OCI-LY7 (cell line): ENCODE measurements at regions not wholly inside any gene's neighbourhood (a gene's known extent, or its start where the extent isn't known, plus 50 kb on each side); places are given as distances from the start of the nearest gene placed in this dataset.

Experiments used
- BruUV-seq: library from RNA; stranded (reverse); fragments of 400-500 nt; replicated peaks from 2 replicates; lab custom pipeline; 2021; lab: Mats Ljungman, UMichigan
- CTCF ChIA-PET: fragments of 300-600 bp; sonication (Branson Sonifier 250); formaldehyde crosslinking; loops from one replicate; lab custom pipeline; 2022; ENCODE audit warnings: antibody characterized with exemption; ENCODE audit not compliant: unreplicated experiment; lab: Charles Lee
- POLR2A ChIA-PET: fragments of 300-600 bp; sonication (Branson Sonifier 250); formaldehyde crosslinking; loops from one replicate; lab custom pipeline; 2022; ENCODE audit warnings: antibody characterized with exemption; lab: Charles Lee
- DNase-seq: peaks from one replicate; pipeline ENCODE4 v3.0.0-alpha.2; 2015; ENCODE audit warnings: low spot score
- H2AFZ ChIP-seq: fragments of 200-600 bp; sonication (generic), shearing (Covaris generic); 2 replicates; pipeline ENCODE4 v1.6.1; 2014; ENCODE audit warnings: mild to moderate bottlenecking, antibody characterized with exemption, low read length, moderate library complexity
- H3K27ac ChIP-seq: fragments of 200-600 bp; sonication (generic); 2 replicates; pipeline ENCODE4 v1.5.1; 2014; ENCODE audit warnings: mixed run types, low read depth, mild to moderate bottlenecking, moderate library complexity, low read length, inconsistent platforms; ENCODE audit not compliant: poor library complexity, severe bottlenecking
- H3K36me3 ChIP-seq: fragments of 200-600 bp; sonication (generic); 2 replicates; pipeline ENCODE4 v1.6.1; 2014; ENCODE audit warnings: mild to moderate bottlenecking, antibody characterized with exemption, low read length, moderate library complexity, mixed read lengths; ENCODE audit not compliant: insufficient read depth
- H3K4me1 ChIP-seq: fragments of 200-600 bp; sonication (generic); 2 replicates; pipeline ENCODE4 v1.5.1; 2014; ENCODE audit warnings: mild to moderate bottlenecking, low read length; ENCODE audit not compliant: insufficient read depth, poor library complexity, severe bottlenecking
- H3K4me2 ChIP-seq: fragments of 200-600 bp; sonication (generic); 2 replicates; pipeline ENCODE4 v1.6.1; 2014; ENCODE audit warnings: mild to moderate bottlenecking, low read length
- H3K4me3 ChIP-seq: fragments of 200-600 bp; sonication (generic); 2 replicates; pipeline ENCODE4 v1.5.1; 2014; ENCODE audit warnings: mild to moderate bottlenecking, low read depth, low read length; ENCODE audit not compliant: poor library complexity, severe bottlenecking
- H3K79me2 ChIP-seq: fragments of 200-600 bp; sonication (generic); 2 replicates; pipeline ENCODE4 v1.6.1; 2016; ENCODE audit warnings: low read depth, mild to moderate bottlenecking, low read length, moderate library complexity, mixed read lengths; ENCODE audit not compliant: insufficient read depth
- H3K9me2 ChIP-seq: fragments of 200-600 bp; sonication (generic); 2 replicates; pipeline ENCODE4 v1.6.1; 2016; ENCODE audit warnings: mild to moderate bottlenecking, low read length, mixed read lengths; ENCODE audit not compliant: insufficient read depth
- H3K9me3 ChIP-seq: fragments of 200-600 bp; sonication (generic); 2 replicates; pipeline ENCODE4 v1.6.1; 2014; ENCODE audit warnings: mild to moderate bottlenecking, mixed run types, low read length, mixed read lengths
- H4K20me1 ChIP-seq: fragments of 200-600 bp; sonication (generic); 2 replicates; pipeline ENCODE4 v1.6.1; 2014; ENCODE audit warnings: mild to moderate bottlenecking, antibody characterized with exemption, low read length, moderate library complexity, mixed read lengths; ENCODE audit not compliant: insufficient read depth
- CTCF ChIP-seq: fragments of 200-600 bp; sonication (generic); conservative IDR thresholded peaks from 2 replicates; pipeline ENCODE4 v1.5.1; 2014; ENCODE audit warnings: mild to moderate bottlenecking, antibody characterized with exemption, low read length, moderate library complexity, mixed read lengths
- EZH2phosphoT487 ChIP-seq: fragments of 200-600 bp; sonication (generic); IDR thresholded peaks from 2 replicates; pipeline ENCODE4 v1.6.1; 2018; ENCODE audit warnings: low read depth, borderline replicate concordance, mild to moderate bottlenecking, mixed run types, antibody characterized with exemption, low read length, moderate library complexity, mixed read lengths
- intact Hi-C: fragments of 100-400 bp; cut with micrococcal nuclease; formaldehyde crosslinking; loops from one replicate; pipeline ENCODE4 v1.10.0; 2022; ENCODE audit not compliant: unreplicated experiment

DNA sequence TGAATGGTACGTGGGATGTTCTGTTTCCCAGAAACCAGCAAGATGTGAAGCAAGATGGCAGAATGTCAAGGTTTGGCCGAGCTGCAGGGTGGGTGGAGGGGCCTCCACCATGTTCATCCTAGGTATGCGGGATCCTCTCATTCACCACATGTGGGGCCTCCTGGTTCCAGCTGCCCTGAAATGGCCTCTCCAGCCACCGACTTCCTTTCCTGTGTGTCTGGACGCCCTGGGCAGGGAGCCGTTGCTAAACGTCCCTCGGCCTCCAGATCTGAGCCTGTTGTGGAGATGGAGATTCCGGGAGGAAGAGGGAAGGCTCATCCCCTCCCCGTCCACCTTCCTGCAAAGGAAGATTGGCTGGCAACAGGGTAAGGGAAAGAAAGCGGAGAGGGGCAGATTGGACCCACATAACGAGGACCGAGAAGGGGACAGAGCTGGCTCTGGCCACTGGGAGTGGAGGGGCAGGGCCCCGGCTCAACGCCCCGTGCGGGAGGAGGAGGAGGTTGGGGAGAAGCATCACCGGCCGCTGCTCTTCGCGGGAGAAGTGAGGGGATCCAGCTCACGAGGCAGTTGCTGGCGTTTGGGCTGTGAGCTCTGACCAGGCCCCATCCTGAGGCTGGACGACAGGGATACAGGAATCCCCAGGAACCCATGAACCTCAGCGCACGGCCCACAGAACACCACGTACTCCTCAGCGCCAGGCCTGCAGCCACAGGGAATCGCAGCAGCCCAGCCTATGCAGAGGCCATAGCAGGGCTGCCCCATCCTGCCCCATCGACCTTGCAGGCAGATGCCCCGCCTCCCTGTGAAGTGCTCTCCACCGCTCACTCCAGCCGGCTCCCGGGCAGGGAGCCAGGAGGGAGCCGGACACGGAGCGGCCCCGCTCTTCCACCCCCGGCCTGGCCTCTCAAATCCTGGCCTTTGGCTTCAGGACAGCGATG is 98.3 kb downstream of the FOXL3 start:
- ChIA-PET CTCF (no interaction called here), POLR2A (no interaction called here)
- Histone ChIP-seq H3K36me3 (no peaks in the 10 kb centered on the region), H3K27ac (no peak overlapping the region), H3K4me2 (no peak overlapping the region), H3K4me3 (no peak overlapping the region), H3K9me3 (0 out of 2 replicates have a peak, but pooled peaks cover 3% of the 10 kb centered on the region), H3K4me1 (no peaks in the 10 kb centered on the region), H4K20me1 (no peaks in the 10 kb centered on the region), H3K79me2 (no peaks in the 10 kb centered on the region), H3K9me2 (no peaks in the 10 kb centered on the region), H2AFZ (no peak overlapping the region)
- no peak for DNase-seq
- TF ChIP-seq CTCF: no peak
- TF ChIP-seq EZH2phosphoT487: no peak
- BruUV-seq: no TSS peak
- intact Hi-C loops: no loop called here

DNA sequence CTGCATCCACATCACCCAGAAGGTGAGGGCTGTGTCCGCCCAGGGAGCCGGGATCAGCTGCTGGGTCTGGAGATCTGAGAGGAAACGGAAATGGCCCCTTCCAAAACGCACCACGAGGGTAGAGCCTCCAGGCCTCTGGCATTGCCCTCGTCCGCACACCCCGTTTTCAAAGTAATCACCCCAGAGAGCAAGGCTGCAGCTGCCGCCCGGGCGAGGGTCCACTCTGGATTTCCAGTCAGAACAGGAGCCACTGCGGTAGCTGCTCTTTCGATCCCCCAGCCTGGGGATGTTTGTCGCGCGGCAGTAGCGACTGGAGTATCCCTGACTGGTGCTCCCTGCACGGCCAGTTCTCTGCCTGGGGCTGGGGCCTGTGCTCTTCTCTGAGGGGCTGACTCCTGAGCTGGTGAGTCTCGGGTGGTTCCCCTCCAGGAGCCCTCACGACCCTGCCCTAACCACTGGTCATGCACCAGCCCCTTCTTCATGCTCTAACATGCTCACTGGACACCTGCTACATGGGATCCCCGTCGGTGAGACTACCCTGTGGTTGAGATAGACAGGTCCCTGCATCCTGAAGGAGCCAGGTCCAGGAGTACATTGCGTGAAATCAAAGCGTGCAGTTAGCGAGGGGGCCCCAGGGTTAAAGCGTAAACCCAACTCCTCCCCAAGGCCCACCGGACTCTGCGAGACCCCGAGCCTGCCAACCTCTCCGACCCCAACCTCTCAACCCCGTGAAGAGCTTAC is 99.2 kb downstream of the FOXL3 start:
- intact Hi-C loops: no loop called here
- H2AFZ ChIP-seq: no peak overlapping the region
- no peaks in the 10 kb centered on the region for H3K79me2 ChIP-seq
- CTCF ChIA-PET: no interaction called here
- no peak overlapping the region for H3K27ac ChIP-seq
- H3K36me3 ChIP-seq: no peaks in the 10 kb centered on the region
- no peak for DNase-seq
- no peaks in the 10 kb centered on the region for H3K9me2 ChIP-seq
- H3K4me3 ChIP-seq: no peak overlapping the region
- TF ChIP-seq CTCF: no peak
- no peak for TF ChIP-seq EZH2phosphoT487
- no peaks in the 10 kb centered on the region for H4K20me1 ChIP-seq
- no peaks in the 10 kb centered on the region for H3K4me1 ChIP-seq
- BruUV-seq: no TSS peak
- POLR2A ChIA-PET: no interaction called here
- H3K9me3 ChIP-seq: 0 out of 2 replicates have a peak, but pooled peaks cover 3% of the 10 kb centered on the region
- no peak overlapping the region for H3K4me2 ChIP-seq
